CD4-positive, alpha-beta T cell treated with Interleukin-6 at 100 ng/mL for 8 hours (primary cell): ENCODE measurements at regions not wholly inside any gene's neighbourhood (a gene's known extent, or its start where the extent isn't known, plus 50 kb on each side); places are given as distances from the start of the nearest gene placed in this dataset.
"Not testable (repeated sequence)": the region's sequence is repeated elsewhere in the genome, so short reads cannot be mapped to it uniquely, and the experiment has no call there.

Source experiments
- DNase-seq: peaks from one replicate; pipeline ENCODE4 v3.0.0-alpha.2; 2020; ENCODE audit warnings: mixed read lengths, low spot score

- DNase-seq: no peak
Observed at GRCh38 chr10:29881811-29882210, 177.6 kb downstream of the JCAD start.

GRCh38 chr10:29881336-29881771, 178.0 kb downstream of the JCAD start:
- no peak for DNase-seq

GRCh38 chr10:29880856-29881255, 178.5 kb downstream of the JCAD start:
- DNase-seq: no peak

- DNase-seq: no peak
Observed at GRCh38 chr10:29879862-29880261, 179.5 kb downstream of the JCAD start.

- DNase-seq: no peak
Observed at GRCh38 chr10:29878492-29878891, 180.9 kb downstream of the JCAD start.

GRCh38 chr10:29877793-29878491, 181.4 kb downstream of the JCAD start:
- DNase-seq: no peak

GRCh38 chr10:29876008-29876555, 183.3 kb downstream of the JCAD start:
- no peak for DNase-seq

GRCh38 chr10:29874606-29875269, 184.6 kb downstream of the JCAD start:
- no peak for DNase-seq

- no peak for DNase-seq
Observed at GRCh38 chr10:29873941-29874484, 185.4 kb downstream of the JCAD start.

GRCh38 chr10:29870522-29871044, 188.8 kb downstream of the JCAD start:
- DNase-seq: no peak

GRCh38 chr10:29869593-29869992, 189.8 kb downstream of the JCAD start:
- DNase-seq: no peak

- DNase-seq: no peak
Observed at GRCh38 chr10:29866356-29866755, 193.0 kb downstream of the JCAD start.

- no peak for DNase-seq
Observed at GRCh38 chr10:29865700-29866355, 193.6 kb downstream of the JCAD start.

GRCh38 chr10:29862923-29863614, 196.3 kb downstream of the JCAD start:
- DNase-seq: no peak

GRCh38 chr10:29861811-29862505, 197.4 kb downstream of the JCAD start:
- DNase-seq: no peak

GRCh38 chr10:29861231-29861630, 198.2 kb downstream of the JCAD start:
- not testable (repeated sequence) for DNase-seq

- DNase-seq: no peak
Observed at GRCh38 chr10:29860166-29860565, 199.2 kb downstream of the JCAD start.

GRCh38 chr10:29859521-29860130, 199.8 kb downstream of the JCAD start:
- no peak for DNase-seq

GRCh38 chr10:29858702-29859267, 200.6 kb downstream of the JCAD start:
- DNase-seq: no peak
